HG03565 (cell line): ENCODE measurements at regions not wholly inside any gene's neighbourhood (a gene's known extent, or its start where the extent isn't known, plus 50 kb on each side); places are given as distances from the start of the nearest gene placed in this dataset.

ENCODE experiments used
- ATAC-seq: cut with Tn5 transposase; IDR thresholded peaks from one replicate; pipeline ENCODE4 v1.9.1; 2021; ENCODE audit warnings: mild to moderate bottlenecking, moderate library complexity; ENCODE audit not compliant: unreplicated experiment

DNA sequence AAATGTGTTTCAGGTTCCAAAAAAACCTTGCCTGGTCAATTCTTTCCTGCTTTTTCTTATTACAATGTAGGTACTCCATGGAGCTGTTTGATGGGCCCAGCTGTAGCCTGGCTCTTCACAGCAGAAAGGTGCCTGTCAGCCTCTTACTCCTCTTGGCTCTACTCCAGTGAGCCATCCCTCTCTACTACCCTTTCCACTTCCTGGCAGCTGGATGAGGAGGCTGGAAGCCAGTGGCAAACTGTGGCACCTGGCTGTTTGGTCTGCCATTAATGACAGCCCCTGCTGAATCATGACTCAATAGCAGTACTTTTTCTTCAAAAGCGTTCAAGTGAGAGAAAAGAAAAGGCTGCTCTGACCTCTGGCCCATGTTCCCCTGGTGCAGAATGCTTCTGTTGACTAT, 618.1 kb downstream of the PYDC2 start:
- ATAC-seq = no peak

- ATAC-seq = no peak
Measured at GRCh38 chr3:192080336-192080735, 619.4 kb downstream of the PYDC2 start.

DNA sequence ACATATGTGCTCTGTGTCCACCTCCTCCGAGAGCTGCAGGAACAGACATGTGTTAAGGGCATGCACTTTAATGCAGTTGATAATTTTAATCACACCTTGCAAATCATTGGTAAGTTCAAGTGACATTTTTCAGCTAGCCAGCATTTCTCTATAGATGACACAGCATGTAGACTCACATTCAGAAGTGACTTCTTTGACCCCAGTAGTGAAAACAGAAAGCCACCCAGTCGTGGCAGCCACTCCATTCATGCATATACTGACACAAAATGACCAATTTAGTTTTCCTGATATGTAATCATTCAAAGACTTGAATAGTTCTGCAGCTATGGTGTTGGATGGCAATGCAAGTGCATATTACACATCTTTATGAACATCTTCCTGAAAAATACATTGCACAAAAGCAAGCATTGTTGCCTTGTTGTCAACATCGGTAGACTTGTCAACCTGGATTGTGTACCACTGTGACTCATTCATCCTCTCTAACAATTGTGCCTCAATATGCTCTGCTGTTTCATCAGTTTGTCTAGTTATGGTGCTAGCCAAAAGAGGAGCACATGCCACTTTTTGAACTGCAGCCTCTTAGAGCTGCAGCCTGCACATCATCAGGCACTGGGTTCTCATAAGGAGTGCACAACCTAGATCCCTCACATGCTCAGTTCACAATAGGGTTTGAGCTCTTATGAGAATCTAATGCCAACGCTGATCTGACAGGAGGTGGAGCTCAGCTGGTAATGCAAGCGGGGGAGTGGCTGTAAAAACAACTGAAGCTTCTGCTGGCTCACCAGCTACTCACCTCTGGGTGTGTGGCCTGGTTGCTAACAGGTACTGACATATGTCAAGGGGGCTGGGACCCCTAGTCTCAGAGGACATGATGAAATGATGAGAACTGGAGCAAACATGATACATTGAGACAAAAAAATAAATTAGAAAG, 622.0 kb downstream of the PYDC2 start:
- peak; percentile 90 for ATAC-seq
